ENCODE measurements at regions not wholly inside any gene's neighbourhood (a gene's known extent, or its start where the extent isn't known, plus 50 kb on each side); places are given as distances from the start of the nearest gene placed in this dataset.

GRCh38 chr5:148003226-148003625 lies 60.6 kb upstream of the SPINK5 start:
- no peaks in the 10 kb centered on the region for H3K9me2 ChIP-seq (replicated peaks; ENCODE audit: control insufficient read depth, low read length)
- no peak overlapping the region for H3K4me2 ChIP-seq (ENCODE audit: low read length)
- H3K4me1 ChIP-seq (ENCODE audit: control insufficient read depth, low read length), result no peaks in the 10 kb centered on the region
- H3F3A ChIP-seq (ENCODE audit: control insufficient read depth, insufficient read depth), result no peaks in the 10 kb centered on the region
- no peaks in the 10 kb centered on the region for H3K79me2 ChIP-seq (ENCODE audit: control insufficient read depth, low read length)
- no peak overlapping the region for H3K27ac ChIP-seq (ENCODE audit: low read depth, low read length)
- TF ChIP-seq CTCF (IDR thresholded peaks at IDR 0.05; ENCODE audit: low read depth, low read length, poor library complexity, severe bottlenecking) (no peak), EZH2phosphoT487 (IDR thresholded peaks at IDR 0.05; ENCODE audit: borderline replicate concordance, low read length) (no peak)
- no peaks in the 10 kb centered on the region for H4K20me1 ChIP-seq (ENCODE audit: control insufficient read depth, insufficient read depth, low read depth, low read length)
- peaks cover 3% of the 10 kb centered on the region; the same call in 1 of the 2 replicates for H3K9me3 ChIP-seq (ENCODE audit: control insufficient read depth, insufficient read depth, low read length)
- H3K27me3 ChIP-seq (ENCODE audit: control insufficient read depth, low read length), result no peaks in the 10 kb centered on the region
- H3K4me3 ChIP-seq (ENCODE audit: low read length), result no peak overlapping the region
- H3K36me3 ChIP-seq (ENCODE audit: control insufficient read depth, low read length), result no peaks in the 10 kb centered on the region

GRCh38 chr5:148002451-148002850 lies 61.3 kb upstream of the SPINK5 start:
- Histone ChIP-seq H3K27ac (ENCODE audit: low read depth, low read length) (no peak overlapping the region), H3K27me3 (ENCODE audit: control insufficient read depth, low read length) (no peaks in the 10 kb centered on the region), H3F3A (ENCODE audit: control insufficient read depth, insufficient read depth) (no peaks in the 10 kb centered on the region), H3K9me2 (replicated peaks; ENCODE audit: control insufficient read depth, low read length) (no peaks in the 10 kb centered on the region), H3K4me2 (ENCODE audit: low read length) (no peak overlapping the region), H4K20me1 (ENCODE audit: control insufficient read depth, insufficient read depth, low read depth, low read length) (no peaks in the 10 kb centered on the region), H3K4me3 (ENCODE audit: low read length) (no peak overlapping the region), H3K36me3 (ENCODE audit: control insufficient read depth, low read length) (no peaks in the 10 kb centered on the region), H3K79me2 (ENCODE audit: control insufficient read depth, low read length) (no peaks in the 10 kb centered on the region), H3K9me3 (ENCODE audit: control insufficient read depth, insufficient read depth, low read length) (peaks cover 3% of the 10 kb centered on the region; the same call in 1 of the 2 replicates), H3K4me1 (ENCODE audit: control insufficient read depth, low read length) (no peaks in the 10 kb centered on the region)
- no peak for TF ChIP-seq EZH2phosphoT487 (IDR thresholded peaks at IDR 0.05; ENCODE audit: borderline replicate concordance, low read length)
- no peak for TF ChIP-seq CTCF (IDR thresholded peaks at IDR 0.05; ENCODE audit: low read depth, low read length, poor library complexity, severe bottlenecking)

- no peak overlapping the region for H3K4me2 ChIP-seq (ENCODE audit: low read length)
- H3K27ac ChIP-seq (ENCODE audit: low read depth, low read length), result no peak overlapping the region
- H3K9me3 ChIP-seq (ENCODE audit: control insufficient read depth, insufficient read depth, low read length), result peaks cover 3% of the 10 kb centered on the region; the same call in 1 of the 2 replicates
- no peak overlapping the region for H3K4me3 ChIP-seq (ENCODE audit: low read length)
- no peaks in the 10 kb centered on the region for H3F3A ChIP-seq (ENCODE audit: control insufficient read depth, insufficient read depth)
- no peaks in the 10 kb centered on the region for H3K9me2 ChIP-seq (replicated peaks; ENCODE audit: control insufficient read depth, low read length)
- no peaks in the 10 kb centered on the region for H3K27me3 ChIP-seq (ENCODE audit: control insufficient read depth, low read length)
- H3K4me1 ChIP-seq (ENCODE audit: control insufficient read depth, low read length), result no peaks in the 10 kb centered on the region
- H3K79me2 ChIP-seq (ENCODE audit: control insufficient read depth, low read length), result no peaks in the 10 kb centered on the region
- H3K36me3 ChIP-seq (ENCODE audit: control insufficient read depth, low read length), result no peaks in the 10 kb centered on the region
- no peaks in the 10 kb centered on the region for H4K20me1 ChIP-seq (ENCODE audit: control insufficient read depth, insufficient read depth, low read depth, low read length)
- TF ChIP-seq CTCF (IDR thresholded peaks at IDR 0.05; ENCODE audit: low read depth, low read length, poor library complexity, severe bottlenecking), result no peak
- TF ChIP-seq EZH2phosphoT487 (IDR thresholded peaks at IDR 0.05; ENCODE audit: borderline replicate concordance, low read length), result no peak
These were observed 63.7 kb upstream of the SPINK5 start for GRCh38 chr5:148000036-148000435.

Data from DOHH2 (cell line).